Breast epithelium (tissue), 3 donors: ENCODE measurements at regions not wholly inside any gene's neighbourhood (a gene's known extent, or its start where the extent isn't known, plus 50 kb on each side); places are given as distances from the start of the nearest gene placed in this dataset.

ENCODE experiments used
- CTCF ChIP-seq, 3 donors: fragments of 450-650 bp; IDR thresholded peaks; one replicate each; pipeline ENCODE4 v1.5.1; 2016 to 2017; ENCODE audit warnings: antibody characterized with exemption in 3 of 3, mild to moderate bottlenecking in 3 of 3, moderate library complexity in 3 of 3
- POLR2AphosphoS5 ChIP-seq, 3 donors: sonication (generic); formaldehyde crosslinking; IDR thresholded peaks; one replicate each; pipeline ENCODE4 v1.6.1; 2017; ENCODE audit warnings: antibody characterized with exemption in 3 of 3

- TF ChIP-seq CTCF (IDR thresholded peaks at IDR 0.05) = no peak
- TF ChIP-seq POLR2AphosphoS5 (IDR thresholded peaks at IDR 0.05) = no peak
Observed at GRCh38 chr2:128835974-128836373, 517.3 kb upstream of the HS6ST1 start.
